Tibial artery (tissue), 4 donors: ENCODE measurements at regions not wholly inside any gene's neighbourhood (a gene's known extent, or its start where the extent isn't known, plus 50 kb on each side); places are given as distances from the start of the nearest gene placed in this dataset.
"Not testable (repeated sequence)": the region's sequence is repeated elsewhere in the genome, so short reads cannot be mapped to it uniquely, and the experiment has no call there.

Experiments
- DNase-seq, 2 donors: peaks; one replicate each; pipeline ENCODE4 v3.0.0-alpha.2; 2019
- H3K27ac ChIP-seq, 2 donors: fragments of 200-600 bp; sonication (generic) in 1 of 2; 1 replicate in 1 of 2; 2 replicates in 1 of 2; pipeline ENCODE4 v1.5.1; 2018 to 2019; ENCODE audit warnings: mild to moderate bottlenecking in 1 of 2
- H3K27me3 ChIP-seq, 2 donors: fragments of 200-600 bp; sonication (generic) in 1 of 2; one replicate each; pipeline versions ENCODE4 v1.5.1 to v1.6.0; 2016 to 2019
- H3K36me3 ChIP-seq, 3 donors: fragments of 200-600 bp; sonication (generic) in 2 of 3; one replicate each; pipeline ENCODE4 v1.5.1; 2016 to 2019; ENCODE audit warnings: mild to moderate bottlenecking in 2 of 3
- H3K4me1 ChIP-seq, 4 donors: fragments of 200-600 bp; sonication (generic) in 2 of 4; 1 replicate in 3 of 4; 2 replicates in 1 of 4; pipeline ENCODE4 v1.5.1; 2016 to 2019
- H3K4me3 ChIP-seq, 2 donors: fragments of 200-600 bp; sonication (generic) in 1 of 2; 1 replicate in 1 of 2; 2 replicates in 1 of 2; pipeline ENCODE4 v1.5.1; 2018 to 2019; ENCODE audit warnings: mild to moderate bottlenecking in 2 of 2
- H3K9me3 ChIP-seq, 3 donors: fragments of 200-600 bp; sonication (generic) in 1 of 3; one replicate each; pipeline ENCODE4 v1.5.1; 2016 to 2019
- intact Hi-C: fragments of 100-400 bp; cut with DNase I; formaldehyde crosslinking; loops from one replicate; pipeline ENCODE4 v1.15.0; 2023; ENCODE audit warnings: low total_unique reads

DNA sequence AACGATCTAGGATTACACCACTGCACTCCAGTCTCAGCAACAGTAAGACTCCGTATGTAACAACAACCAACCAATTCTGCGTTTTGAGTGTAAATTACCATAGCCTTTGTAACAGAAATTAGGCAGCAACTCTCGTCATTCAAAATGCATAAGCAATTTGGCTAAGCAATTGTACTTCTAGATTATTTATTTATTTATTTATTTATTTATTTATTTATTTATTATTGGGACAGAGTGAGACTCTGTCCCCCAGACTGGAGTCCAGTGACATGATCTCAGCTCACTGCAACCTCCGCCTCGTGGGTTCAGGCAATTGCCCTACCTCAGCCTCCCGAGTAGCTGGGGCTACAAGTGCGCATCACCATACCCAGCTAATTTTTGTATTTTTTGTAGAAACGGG is 217.7 kb downstream of the POTEG start:
- intact Hi-C loops: not testable (repeated sequence)

DNA sequence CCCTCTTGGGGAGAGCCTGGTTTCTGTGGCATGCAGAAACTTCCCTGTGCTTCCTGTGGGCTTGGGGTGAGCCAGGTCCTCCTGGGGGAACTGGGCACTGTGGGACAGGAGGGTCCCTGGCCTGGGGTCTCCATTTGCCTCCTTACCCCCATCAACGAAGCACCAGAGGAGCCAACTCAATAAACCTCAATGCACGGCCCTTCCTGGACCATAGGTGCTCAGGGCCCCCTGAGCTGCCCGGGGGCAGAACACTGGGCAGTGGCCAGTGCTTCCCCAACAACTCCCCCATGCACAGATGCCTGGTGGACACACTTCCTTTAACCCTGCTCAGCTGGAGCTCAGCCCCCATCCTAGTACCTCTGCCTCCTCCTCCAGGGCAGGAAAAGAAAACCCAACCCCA is 214.7 kb downstream of the POTEG start:
- H3K27ac ChIP-seq, H3K4me1 ChIP-seq, H3K27me3 ChIP-seq, H3K9me3 ChIP-seq, H3K36me3 ChIP-seq, intact Hi-C loops, DNase-seq, H3K4me3 ChIP-seq: not testable (repeated sequence)

More for the DNA sequence above, 217.7 kb downstream of the POTEG start:
- not testable (repeated sequence) for H3K4me3 ChIP-seq, H3K4me1 ChIP-seq, H3K27me3 ChIP-seq, DNase-seq, H3K9me3 ChIP-seq, H3K27ac ChIP-seq, H3K36me3 ChIP-seq

DNA sequence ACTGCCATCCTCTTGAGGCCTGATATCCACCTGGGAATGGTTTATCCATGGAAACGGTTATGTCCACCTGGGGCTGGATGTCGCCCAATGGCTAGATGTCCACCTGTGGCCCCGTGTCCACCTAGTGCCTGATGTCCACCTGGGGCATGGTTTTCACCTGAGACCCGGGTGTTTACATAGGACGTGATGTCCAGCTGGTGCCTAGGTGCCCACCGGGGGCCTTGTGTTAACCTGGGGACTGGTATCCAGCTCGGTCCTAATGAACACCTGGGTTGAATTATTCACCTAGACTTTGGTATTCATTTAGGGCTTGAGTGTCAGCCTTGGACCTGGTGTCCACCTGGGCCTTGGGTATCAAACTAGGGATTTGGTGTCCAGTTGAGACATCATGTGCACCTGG is 202.7 kb downstream of the POTEG start:
- H3K4me1 ChIP-seq, H3K36me3 ChIP-seq, H3K4me3 ChIP-seq, H3K9me3 ChIP-seq, DNase-seq, H3K27me3 ChIP-seq, H3K27ac ChIP-seq, intact Hi-C loops: not testable (repeated sequence)

DNA sequence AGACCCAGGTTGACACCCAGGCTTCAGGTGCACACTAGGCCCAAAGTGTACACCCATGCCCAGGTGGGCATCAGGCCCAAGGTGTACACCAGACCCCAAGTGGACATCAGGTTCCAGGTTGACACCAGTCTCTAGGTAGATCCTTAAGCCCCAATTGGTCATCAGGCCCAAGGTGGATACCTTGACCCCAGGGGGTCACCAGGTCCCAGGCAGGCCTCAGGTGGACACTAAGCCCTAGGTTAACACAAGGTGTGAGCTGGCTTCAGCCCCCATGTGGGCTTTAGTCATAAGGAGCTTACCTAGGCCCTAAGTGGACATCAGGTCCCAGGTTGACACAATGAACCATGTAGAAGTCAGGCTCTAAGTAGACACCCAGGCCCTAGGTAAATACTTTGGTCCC is 200.1 kb downstream of the POTEG start:
- intact Hi-C loops, H3K36me3 ChIP-seq: not testable (repeated sequence)

DNA sequence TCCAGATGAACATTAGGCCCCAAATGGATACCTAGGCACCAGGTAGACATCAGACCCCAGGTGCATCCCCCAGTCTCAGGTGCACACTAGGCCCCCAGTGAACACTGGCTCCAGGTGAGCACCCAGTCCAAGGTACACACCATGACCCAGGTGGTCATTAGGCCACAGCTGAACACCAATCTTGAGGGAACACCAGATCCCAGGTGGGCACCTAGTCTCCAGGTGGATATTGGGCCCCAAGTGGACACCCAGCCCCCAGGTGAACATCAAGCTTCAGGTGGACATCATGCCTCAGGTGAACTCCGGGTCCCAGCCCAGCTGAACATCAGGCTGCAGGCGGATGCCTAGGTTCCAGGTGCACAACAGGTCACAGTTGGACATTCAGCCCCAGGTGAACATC is 196.5 kb downstream of the POTEG start:
- H3K36me3 ChIP-seq, DNase-seq, H3K9me3 ChIP-seq, intact Hi-C loops, H3K4me1 ChIP-seq, H3K4me3 ChIP-seq, H3K27ac ChIP-seq, H3K27me3 ChIP-seq: not testable (repeated sequence)

More for the DNA sequence above, 200.1 kb downstream of the POTEG start:
- not testable (repeated sequence) for H3K4me3 ChIP-seq, H3K9me3 ChIP-seq, H3K4me1 ChIP-seq, H3K27ac ChIP-seq, DNase-seq, H3K27me3 ChIP-seq

DNA sequence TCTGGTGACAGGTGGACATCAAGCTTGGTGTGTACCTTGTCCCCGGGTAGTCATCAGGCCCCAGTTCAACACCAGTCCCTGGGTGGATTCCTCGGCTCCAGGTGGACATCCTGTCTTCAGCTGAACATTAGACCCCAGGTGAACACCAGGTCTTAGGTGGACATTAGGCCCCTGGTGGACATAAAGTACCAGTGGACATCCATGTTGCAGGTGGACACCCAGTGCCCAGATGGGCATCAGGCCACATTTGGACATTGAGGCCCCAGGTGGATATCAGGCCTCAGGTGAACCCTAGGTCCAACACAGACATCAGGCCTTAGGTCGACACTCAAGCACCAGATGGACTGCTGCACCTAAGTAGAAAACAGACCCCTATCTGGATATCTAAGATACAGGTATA is 195.6 kb downstream of the POTEG start:
- H3K36me3 ChIP-seq, H3K27ac ChIP-seq, intact Hi-C loops, H3K27me3 ChIP-seq, H3K9me3 ChIP-seq, H3K4me1 ChIP-seq, DNase-seq, H3K4me3 ChIP-seq: not testable (repeated sequence)

DNA sequence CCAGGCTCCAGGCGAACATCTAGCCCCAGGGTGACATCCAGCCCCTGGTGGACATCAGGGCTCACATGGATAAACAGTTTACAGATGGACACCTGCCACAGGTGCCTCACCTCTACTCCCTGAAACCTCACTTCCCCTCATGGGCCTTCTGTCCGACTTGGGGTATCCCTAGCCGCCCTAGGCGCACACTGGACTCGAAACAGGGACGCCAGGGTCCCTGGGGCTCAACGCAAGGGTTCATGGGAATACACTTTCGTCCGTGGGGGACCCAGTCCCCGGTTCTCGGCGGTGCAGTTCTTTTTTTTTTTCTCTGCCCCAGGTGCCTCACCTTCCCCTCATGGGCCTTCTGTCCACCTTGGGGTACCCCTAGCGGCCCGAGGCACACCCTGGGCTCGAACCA is 194.2 kb downstream of the POTEG start:
- H3K4me1 ChIP-seq, H3K36me3 ChIP-seq, DNase-seq, intact Hi-C loops, H3K27me3 ChIP-seq, H3K9me3 ChIP-seq, H3K4me3 ChIP-seq, H3K27ac ChIP-seq: not testable (repeated sequence)

DNA sequence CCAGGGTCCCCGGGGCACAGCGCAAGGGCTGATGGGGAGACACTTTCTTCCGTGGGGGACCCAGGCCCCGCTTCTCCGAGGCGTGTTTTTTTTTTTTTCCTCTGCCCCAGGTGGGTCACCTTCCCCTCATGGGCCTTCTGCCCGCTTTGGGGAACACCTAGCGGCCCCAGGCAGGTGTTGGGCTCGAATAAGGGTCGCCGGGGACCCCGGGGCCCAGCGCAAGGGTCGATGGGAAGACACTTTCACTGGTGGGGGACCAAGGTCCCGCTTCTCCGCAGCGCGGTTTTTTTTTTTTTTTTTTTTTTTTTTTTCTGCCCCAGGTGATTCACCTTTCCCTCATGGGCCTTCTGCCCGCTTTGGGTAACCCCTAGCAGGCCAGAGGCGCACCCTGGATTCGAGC is 193.8 kb downstream of the POTEG start:
- intact Hi-C loops, H3K4me3 ChIP-seq: not testable (repeated sequence)

DNA sequence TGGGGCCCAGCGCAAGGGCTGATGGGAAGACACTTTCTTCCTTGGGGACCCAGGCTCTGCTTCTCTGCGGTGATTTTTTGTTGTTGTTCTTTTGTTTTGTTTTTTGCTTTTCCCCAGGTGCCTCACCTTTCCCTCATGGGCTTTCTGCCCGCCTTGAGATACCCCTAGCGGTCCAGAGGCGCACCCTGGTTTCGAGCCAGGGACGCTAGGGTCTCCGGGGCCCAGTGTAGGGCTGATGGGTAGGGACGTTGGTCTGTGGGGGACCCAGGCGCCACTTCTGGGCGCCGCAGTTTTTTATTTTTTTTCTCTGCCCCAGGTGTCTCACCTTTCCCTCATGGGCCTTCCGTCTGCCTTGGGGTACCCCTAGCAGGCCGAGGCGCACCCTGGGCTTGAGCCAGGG is 192.7 kb downstream of the POTEG start:
- H3K27ac ChIP-seq, H3K4me1 ChIP-seq, DNase-seq, intact Hi-C loops, H3K27me3 ChIP-seq, H3K36me3 ChIP-seq, H3K4me3 ChIP-seq, H3K9me3 ChIP-seq: not testable (repeated sequence)

More for the DNA sequence above, 193.8 kb downstream of the POTEG start:
- not testable (repeated sequence) for H3K27me3 ChIP-seq, H3K27ac ChIP-seq, DNase-seq, H3K36me3 ChIP-seq, H3K9me3 ChIP-seq, H3K4me1 ChIP-seq

DNA sequence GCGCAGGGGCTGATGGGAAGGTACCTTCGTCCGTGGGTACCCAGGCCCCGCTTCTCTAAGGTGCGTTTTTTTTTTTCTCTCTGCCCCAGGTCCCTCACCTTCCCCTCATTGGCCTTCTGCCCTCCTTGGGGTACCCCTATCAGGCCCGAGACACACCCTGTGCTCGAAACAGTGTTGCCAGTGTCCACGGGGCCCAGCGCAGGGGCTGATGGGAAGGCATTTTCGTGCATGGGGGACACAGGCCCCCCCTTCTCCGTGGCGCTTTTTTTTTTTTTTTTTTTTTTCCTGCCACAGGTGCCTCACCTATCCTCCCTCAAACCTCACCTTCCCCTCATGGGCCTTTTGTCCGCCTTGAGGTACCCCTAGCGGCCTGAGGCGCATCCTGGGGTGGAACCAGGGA is 191.6 kb downstream of the POTEG start:
- H3K4me3 ChIP-seq, H3K27me3 ChIP-seq, H3K9me3 ChIP-seq, intact Hi-C loops, H3K36me3 ChIP-seq, H3K4me1 ChIP-seq, H3K27ac ChIP-seq, DNase-seq: not testable (repeated sequence)

DNA sequence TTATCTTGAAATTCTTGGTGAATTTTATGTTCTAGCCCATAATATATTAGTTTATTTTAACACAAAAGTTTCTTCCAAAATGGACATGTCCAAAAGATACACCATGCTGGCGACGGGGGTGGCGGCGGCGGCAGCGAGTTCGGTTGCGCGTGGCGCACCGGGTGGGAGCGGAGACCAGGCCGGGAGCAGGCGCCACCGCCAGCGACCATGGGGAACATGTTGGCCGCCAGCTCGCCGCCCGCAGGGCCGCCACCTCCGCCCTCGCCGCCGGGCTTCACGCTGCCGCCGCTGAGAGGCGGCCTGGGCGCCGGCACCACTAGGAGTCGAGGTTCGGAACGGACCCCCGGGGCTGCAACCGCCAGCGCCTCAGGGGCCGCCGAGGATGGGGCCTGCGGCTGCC is 167.2 kb downstream of the POTEG start:
- H3K9me3 ChIP-seq, H3K36me3 ChIP-seq, DNase-seq, H3K27ac ChIP-seq, H3K27me3 ChIP-seq, H3K4me3 ChIP-seq, intact Hi-C loops, H3K4me1 ChIP-seq: not testable (repeated sequence)

DNA sequence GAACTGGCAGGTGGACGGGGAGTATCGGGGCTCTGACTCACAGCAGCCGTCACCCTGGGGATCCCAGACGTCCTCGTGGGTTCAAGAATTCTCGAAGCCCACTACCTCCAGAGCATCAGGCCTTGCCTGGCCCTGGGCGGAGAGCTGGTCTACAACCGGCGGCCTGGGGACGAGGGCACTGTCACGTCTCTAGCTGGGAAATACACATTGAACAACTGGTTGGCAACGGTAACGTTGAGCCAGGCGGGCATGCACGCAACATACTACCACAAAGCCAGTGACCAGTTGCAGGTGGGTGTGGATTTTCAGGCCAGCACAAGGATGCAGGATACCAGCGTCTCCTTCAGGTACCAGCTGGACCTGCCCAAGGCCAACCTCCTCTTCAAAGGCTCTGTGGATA is 166.5 kb downstream of the POTEG start:
- H3K36me3 ChIP-seq, H3K4me1 ChIP-seq, H3K9me3 ChIP-seq, H3K27me3 ChIP-seq, intact Hi-C loops, H3K4me3 ChIP-seq, H3K27ac ChIP-seq: not testable (repeated sequence)
- DNase-seq: peak; percentile 21 to 51

DNA sequence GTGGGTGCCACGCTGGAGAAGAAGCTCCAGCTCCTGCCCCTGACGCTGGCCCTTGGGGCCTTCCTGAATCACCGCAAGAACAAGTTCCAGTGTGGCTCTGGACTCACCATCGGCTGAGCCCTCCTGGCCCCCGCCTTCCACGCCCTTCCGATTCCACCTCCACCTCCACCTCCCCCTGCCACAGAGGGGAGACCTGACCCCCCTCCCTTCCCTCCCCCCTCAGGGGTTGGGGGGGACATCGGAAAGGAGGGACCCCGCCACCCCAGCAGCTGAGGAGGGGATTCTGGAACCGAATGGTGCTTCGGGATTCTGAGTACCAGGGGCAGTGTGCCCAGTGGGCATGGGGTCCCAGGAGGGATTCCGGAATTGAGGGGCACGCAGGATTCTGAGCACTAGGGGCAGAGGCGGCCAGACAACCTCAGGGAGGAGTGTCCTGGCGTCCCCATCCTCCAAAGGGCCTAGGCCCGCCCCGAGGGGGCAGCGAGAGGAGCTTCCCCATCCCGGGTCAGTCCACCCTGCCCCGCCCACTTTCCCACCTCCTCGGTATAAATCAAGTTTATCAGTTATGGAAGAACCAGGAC is 166.0 kb downstream of the POTEG start:
- DNase-seq, H3K9me3 ChIP-seq, intact Hi-C loops, H3K27me3 ChIP-seq, H3K4me1 ChIP-seq, H3K27ac ChIP-seq, H3K4me3 ChIP-seq, H3K36me3 ChIP-seq: not testable (repeated sequence)

DNA sequence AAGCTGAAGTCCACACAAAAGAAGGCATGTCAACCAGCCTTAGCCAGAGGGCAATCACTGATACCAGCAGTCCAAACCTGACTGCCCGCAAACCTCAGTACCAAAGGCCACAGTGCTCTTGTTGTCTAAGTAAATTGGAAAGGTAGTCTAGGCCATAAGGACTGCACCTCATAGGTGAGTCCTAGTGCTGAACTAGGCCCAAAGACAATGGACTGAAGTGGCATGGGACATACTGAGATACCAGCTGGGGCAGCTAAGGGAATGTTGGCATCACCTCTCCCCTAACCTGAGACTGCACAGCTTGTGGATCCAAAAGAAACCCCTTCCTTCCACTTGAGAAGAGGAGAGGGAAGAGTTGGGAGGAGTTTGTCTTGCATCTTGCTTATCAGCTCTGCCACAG is 161.9 kb downstream of the POTEG start:
- H3K9me3 ChIP-seq, H3K27ac ChIP-seq, H3K4me3 ChIP-seq, intact Hi-C loops, H3K4me1 ChIP-seq, H3K36me3 ChIP-seq, H3K27me3 ChIP-seq, DNase-seq: not testable (repeated sequence)

DNA sequence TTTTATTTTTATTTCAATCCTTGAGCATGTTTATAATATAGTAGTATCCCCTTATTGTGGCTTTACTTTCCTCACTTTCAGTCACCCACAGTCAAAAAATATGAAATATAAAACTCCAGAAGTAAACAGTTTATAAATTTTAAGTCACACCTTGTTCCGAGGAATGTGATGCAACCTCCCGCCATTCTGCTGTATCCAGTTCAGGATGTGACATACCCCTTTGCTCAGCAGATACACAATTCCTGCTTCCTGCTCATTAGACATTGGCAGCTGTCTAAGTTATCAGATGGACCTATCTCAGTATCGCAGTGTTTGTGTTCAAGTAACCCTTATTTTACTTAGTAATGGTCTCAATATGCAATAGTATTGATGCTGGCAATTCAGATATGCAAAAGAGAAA is 144.5 kb downstream of the POTEG start:
- H3K27ac ChIP-seq, H3K4me3 ChIP-seq, H3K36me3 ChIP-seq, H3K27me3 ChIP-seq, H3K9me3 ChIP-seq, intact Hi-C loops, H3K4me1 ChIP-seq, DNase-seq: not testable (repeated sequence)
